HuH-7.5 (cell line): ENCODE measurements at regions not wholly inside any gene's neighbourhood (a gene's known extent, or its start where the extent isn't known, plus 50 kb on each side); places are given as distances from the start of the nearest gene placed in this dataset.
"Not testable (repeated sequence)": the region's sequence is repeated elsewhere in the genome, so short reads cannot be mapped to it uniquely, and the experiment has no call there.

Source experiments
- DNase-seq: peaks from one replicate; pipeline ENCODE4 v3.0.0; 2011; ENCODE audit warnings: low spot score

DNA sequence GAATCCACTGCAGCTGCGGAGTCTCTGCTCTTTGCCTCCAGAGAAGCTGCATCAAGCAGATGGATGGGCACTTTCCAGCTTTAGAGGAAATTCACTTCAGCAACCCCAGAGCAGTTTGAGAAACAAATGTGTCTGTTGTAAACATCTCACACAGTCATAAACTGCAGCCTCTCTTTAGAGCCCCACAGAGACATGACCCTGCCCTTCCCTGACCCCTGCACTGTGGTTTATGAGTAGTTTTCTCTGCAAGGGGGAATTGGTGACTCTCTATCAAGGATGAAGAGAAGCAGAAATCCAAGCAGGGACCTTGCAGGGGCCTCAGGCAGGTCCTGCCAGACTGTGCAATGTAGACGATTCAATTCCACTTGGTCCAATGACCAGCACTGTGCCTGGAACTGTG is 160.2 kb downstream of the SH2D4B start:
- DNase-seq, result no peak

GRCh38 chr10:80699602-80700039 is 161.9 kb downstream of the SH2D4B start:
- DNase-seq, result peak; percentile 48

DNA sequence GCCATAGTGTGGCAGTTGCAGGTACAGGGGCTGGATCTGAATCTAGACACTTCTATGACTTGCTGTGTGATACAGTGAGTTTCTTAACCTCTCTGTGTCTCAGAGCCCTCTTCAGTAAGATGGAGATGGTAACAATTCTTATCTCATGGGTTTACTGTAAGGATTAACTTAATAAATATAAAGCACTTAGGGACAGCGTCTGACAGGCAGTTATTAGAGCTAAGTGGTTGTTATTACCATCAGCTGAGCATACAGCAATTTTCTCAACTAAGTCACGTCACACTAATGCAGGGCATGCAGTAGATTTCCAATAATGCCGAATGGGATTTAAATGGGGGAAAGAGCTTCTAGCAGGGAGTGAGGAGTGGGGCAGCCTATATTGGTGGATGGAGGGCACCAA is 162.6 kb downstream of the SH2D4B start:
- DNase-seq, result no peak

DNA sequence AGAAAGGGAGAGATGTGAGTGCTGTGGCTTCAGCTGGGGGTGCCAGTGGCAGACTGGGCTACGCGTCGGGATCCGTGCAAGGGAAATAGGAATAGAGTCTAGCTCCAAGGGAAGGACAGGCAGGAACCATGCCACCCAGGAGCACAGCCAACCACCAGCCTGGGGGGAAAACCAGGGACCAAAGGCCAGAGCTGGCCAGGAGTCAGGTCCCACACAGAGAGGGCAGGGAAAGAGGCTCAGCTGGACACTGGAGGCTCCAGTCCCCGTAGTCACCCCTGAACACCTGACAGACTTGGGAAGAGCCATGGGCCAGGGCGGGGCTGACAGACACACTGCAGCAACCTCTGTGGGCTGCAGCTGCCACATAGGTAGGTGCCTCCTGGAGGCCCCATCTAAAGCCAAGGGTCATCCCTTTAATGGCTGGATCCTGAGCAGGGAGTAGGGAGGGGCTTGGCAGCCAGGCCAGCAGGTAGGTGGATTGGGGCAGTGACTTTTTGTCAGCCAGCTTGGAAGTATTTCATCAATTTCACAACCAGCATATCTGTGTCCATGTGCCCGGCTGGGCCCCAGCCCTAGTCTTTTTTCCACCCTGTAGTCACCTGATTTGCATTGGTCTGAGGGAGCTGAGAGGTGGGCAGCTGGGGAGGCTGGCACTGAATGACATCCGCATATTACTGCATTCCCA is 163.2 kb downstream of the SH2D4B start:
- no peak for DNase-seq

DNA sequence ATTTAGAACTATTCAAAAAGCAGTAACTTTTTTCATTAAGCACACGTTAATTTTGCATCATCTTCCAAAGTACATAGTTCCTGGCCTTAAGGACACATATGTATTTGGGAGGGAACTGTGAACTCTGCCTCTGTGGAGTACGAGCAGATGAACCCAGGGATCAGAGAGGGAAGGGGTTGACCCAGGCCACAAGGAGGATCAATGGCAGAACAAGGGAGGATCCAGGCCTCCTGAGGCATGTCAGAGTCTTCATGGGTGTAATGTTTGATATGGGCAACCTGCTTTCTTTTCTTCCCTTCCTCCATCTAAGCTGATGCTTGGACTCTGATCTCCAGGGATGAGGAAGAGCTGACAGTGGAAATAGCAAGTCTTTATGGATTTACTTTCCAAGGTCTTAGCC is 164.0 kb downstream of the SH2D4B start:
- no peak for DNase-seq

DNA sequence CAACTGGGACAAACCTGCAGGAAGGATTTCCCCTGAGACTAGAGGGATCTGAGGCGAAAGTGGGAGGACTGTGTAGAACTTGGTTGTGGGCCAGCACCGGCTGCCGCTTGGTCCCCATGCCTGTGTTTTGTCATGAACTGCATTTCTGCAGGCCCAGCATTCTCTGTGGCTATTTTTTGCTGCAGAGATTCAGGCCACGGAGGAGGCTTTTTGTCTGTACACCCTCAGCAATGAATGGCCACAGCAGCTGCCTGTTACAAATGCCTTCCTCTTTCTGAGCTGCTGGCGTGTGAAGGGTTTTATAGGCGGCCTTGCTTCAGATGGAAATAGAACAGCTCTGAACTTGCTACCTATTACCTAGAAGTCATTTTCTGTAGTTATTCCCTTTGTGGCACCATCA is 164.4 kb downstream of the SH2D4B start:
- no peak for DNase-seq

DNA sequence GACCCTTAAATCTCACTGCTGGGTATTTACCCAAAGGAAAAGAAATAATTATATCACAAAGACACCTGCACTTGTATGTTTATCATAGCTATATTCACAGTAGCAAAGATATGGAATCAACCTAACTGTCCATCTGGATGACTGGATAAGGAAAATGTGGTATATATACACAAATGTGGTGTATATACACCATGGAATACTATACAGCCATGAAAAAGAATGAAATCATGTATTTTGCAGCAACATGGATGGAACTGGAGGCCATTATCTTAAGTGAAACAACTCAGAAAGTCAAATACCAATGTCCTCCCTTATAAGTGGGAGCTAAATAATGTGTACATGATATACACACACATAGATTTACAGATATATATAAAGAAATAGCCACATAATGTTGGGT is 168.2 kb downstream of the SH2D4B start:
- DNase-seq, result no peak

DNA sequence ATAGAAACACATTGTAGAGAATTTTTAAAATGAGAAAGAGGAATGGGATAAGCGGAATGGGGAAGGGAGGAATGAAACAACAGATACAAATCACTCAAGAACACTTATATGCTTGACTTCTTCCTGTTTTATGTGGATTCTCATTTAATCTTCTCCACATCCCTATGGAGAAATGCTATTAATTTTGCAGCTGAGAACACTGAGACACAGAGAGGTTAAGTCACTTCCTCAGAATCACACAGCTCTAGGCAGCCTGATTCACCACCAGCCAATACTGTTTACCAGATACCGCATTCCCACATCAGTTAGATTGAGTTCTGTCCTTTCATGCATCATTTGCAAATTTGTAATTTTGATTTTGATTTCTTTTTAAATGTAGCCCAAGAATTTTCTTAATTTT is 170.5 kb downstream of the SH2D4B start:
- DNase-seq, result no peak

DNA sequence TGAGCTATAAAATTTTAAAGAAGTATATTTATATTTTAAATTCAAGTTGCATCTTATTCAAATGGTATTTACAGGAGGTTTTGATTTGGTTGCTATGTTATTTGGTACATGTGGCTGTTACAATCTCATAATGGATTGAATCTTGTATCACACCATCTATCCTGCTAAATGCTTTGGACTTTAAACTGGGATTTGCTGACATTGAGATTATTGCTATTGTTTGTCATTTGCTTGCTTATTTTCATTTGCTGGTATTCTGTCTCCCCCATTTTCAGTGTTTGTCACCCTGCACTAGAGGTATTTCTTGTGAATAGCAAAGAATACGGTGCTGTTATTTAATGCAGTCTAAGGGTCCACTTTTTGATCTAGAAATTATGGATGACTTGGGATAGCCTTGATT is 171.1 kb downstream of the SH2D4B start:
- no peak for DNase-seq

- DNase-seq, result no peak
These were observed 172.2 kb downstream of the SH2D4B start for GRCh38 chr10:80709866-80710265.

- DNase-seq, result no peak
These were observed 175.8 kb downstream of the SH2D4B start for GRCh38 chr10:80713398-80713928.

- no peak for DNase-seq
These were observed 176.9 kb downstream of the SH2D4B start for GRCh38 chr10:80714566-80714965.

DNA sequence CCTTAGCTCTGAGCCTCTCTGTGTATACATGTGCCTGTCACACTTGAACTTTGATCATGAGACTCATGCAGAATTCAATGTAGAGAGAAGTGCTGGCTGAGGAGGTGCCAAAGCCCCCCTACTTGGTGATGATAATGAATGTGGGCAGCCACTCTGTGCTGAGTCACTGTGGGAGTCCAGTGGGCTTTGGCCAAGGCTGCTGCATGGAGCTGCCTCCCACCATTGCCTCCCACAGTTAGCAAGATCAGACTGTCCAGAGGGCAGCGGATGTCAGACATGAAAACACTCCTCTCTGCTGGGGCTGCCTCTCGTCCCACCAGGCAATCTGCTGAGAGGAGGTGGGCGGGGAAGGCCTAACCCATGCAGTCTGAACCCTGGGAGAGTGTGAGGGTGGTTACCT is 180.3 kb downstream of the SH2D4B start:
- no peak for DNase-seq

DNA sequence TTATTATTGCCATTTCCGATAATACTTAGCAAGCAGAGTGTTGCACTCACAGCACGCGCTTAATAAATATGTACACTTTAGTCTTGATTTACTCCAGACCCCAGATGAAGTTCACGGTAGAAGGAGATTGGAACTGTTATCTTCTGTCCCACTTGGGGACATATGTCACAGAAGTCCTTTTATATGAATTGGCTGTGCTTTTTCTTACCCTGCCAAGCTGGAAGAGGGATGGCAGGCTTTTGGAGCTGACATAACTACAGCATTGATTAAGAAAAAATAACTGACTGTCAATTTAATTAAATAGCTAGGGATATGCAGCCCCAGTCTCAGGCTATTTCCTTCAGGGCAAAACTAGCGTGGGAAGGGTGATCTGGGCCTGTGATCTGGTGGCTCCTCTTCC is 182.2 kb downstream of the SH2D4B start:
- DNase-seq, result no peak

GRCh38 chr10:80720549-80720948 is 182.8 kb downstream of the SH2D4B start:
- no peak for DNase-seq

DNA sequence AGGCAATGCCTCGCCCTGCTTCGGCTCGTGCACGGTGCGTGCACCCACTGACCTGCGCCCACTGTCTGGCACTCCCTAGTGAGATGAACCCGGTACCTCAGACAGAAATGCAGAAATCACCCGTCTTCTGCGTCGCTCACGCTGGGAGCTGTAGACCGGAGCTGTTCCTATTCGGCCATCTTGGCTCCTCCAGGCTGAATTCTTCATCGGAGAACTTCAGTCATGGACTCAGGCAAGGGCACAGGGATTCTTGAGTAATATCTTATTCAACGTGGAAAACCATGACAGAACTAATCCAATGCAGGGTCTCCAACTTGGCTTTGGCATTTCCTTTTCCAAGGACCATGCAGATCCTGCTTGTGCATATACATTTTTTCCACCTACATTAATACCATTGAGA is 190.7 kb downstream of the SH2D4B start:
- DNase-seq, result not testable (repeated sequence)

GRCh38 chr10:80729896-80730295 is 192.2 kb downstream of the SH2D4B start:
- DNase-seq, result no peak

DNA sequence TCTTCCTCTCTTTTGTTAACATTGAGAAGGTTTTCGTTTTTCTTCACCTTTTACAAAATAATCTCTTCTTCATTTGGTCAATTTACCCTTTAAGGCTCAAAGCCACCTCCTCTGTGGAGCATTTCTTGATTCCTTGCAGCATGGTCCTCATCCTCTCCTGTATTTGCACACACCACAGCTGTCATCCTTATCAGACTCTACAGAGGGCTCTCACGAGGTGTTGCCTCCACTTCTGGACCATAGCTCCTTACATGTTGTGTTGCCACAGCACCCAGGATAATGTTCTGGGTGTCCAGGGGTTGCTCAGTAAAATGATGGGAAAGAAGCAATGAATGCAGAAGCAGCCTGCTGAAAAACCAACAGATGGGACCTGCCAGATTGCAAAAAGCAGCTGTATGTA is 192.8 kb downstream of the SH2D4B start:
- no peak for DNase-seq

DNA sequence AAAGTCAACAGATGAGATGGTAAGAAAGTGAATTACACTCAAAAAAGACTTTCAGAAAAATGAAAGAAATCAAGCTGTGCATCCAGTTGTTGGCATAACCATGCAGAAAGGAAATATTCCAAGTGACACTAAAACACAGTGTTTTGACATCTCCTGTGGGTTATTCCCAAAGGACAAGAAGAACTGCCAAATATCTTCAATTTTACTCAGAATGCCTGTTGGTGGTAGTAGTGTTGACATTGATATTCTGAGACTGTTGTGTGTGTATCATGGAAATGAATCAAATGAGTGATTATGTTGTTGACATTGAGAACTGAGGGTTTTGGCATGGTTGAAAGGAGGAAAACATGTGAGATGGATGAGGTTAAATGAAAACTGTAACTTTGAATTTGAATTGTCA is 196.9 kb downstream of the SH2D4B start:
- DNase-seq, result no peak

DNA sequence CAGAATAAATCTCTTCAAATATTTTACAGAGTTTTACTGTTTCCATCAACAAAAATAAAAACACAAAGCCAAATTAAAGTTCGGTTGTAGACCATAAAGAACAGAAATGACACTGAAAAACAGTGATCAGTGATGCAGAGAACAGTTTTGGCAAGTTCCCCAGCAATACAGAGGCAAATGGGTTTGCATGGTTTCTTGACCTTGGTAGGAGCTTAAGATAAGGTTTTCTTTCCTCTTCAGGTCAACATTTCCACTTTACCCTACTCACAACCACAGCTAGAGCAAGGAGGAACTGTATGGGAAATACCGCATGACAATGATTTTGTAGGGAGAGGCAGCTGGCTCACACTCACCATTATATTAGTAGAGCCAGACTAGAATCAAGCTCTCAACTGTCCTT is 199.5 kb downstream of the SH2D4B start:
- no peak for DNase-seq

GRCh38 chr10:80739328-80739727 is 201.6 kb downstream of the SH2D4B start:
- no peak for DNase-seq

DNA sequence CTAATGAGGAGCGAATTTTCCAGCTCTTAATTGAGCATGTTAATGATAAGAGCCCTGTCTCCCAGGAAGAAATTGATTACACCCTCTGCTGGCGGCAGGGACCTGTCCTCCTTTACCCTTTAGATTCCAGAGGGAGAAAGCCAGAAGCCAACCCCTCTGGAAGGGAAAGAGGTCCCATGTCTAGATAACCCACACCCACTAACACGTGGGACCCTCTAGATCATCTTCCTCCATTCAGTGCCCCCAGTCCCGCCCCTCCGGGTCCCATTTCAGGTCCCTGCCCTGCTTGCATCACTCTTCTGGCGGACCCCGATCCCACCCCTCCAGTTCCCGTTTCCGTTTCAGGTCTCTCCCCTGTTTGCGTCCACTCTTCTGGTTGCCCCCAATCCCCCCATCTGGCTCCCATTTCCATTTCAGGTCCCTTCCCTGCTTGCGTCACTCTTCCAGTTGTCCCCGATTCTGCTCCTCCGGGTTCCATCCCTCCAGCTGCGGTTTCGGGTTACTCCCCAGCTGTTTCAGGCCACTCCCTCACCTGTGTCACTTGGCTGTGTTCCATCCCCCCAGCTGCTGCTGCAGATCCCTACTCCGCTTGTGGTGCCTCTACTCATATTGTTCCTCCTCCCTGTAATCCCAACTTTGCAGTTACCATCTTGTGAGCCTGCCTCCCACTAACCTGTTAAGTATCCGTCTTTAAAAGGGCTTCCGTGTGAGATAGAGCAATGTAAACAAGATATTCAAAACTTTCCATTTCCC is 202.4 kb downstream of the SH2D4B start:
- no peak for DNase-seq

- no peak for DNase-seq
These were observed 203.6 kb downstream of the SH2D4B start for GRCh38 chr10:80741278-80741677.

DNA sequence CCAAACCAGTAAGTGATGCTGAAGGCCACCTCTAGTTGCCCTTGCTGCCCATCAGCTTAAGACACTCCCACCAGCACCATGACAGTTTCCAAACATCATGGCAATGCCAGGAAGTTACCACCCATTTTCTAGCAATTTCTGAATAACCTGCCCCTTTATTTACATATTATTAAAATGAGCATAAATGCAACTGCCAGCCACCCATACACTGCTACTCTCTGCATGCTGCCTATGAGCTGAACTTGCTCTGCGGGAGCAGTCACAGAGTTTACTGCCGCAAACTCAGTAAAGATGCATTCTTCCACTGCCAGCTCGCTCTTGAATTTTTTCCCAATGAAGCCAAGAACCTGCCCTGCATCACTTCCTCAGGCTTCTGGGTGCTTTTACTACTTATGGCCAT is 212.6 kb downstream of the SH2D4B start:
- no peak for DNase-seq
